Left hindlimb (tissue), 1 donor: ENCODE measurements at regions not wholly inside any gene's neighbourhood (a gene's known extent, or its start where the extent isn't known, plus 50 kb on each side); places are given as distances from the start of the nearest gene placed in this dataset.

ENCODE experiments used
- DNase-seq: peaks from one replicate; pipeline ENCODE4 v3.0.0-alpha.2; 2018

- DNase-seq, result no peak
These were observed 52.3 kb upstream of the RET start for GRCh38 chr10:43024524-43024923.

DNA sequence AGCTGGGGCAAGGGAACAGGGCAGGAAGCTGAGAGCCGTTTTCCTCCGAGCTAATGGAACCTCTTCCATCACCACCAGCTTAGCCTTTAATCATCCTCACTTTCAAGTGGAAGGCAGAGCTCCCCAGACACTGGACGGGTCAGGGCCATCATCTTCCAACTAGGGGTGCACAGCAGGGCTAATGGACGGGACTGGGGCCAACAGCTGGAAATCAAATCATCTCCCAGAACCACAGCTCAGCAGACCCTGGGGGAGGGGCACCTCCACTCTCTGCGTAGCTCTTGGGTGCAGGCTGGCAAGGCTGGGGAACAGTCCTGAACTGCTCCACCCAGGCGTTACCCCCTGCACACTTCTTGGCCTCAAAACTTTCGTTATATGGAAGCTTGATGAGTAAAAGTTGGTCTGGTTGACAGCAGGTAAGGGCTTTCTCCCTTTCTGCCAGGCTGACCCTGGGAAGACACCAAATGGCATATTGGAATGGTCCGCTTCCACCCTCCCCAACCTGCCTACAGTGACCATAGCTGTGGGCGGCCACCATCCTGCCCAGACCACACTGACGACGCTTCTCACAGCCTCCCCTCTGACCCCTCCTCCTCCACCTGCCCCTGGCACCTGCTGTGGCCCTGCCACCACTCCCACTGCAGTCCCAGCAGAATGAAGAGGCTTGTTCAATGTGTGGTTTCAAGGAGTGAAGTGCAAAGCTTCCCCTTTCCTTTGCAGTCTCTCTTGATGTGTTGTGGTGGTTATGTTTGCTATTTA, 51.7 kb upstream of the RET start:
- no peak for DNase-seq

GRCh38 chr10:43026039-43026973, 50.6 kb upstream of the RET start:
- no peak for DNase-seq
